PC-3 (cell line): ENCODE measurements at regions not wholly inside any gene's neighbourhood (a gene's known extent, or its start where the extent isn't known, plus 50 kb on each side); places are given as distances from the start of the nearest gene placed in this dataset.

Experiments
- ATAC-seq: fragments of 200-7000 bp; cut with Tn5 transposase; 2 replicates; pipeline ENCODE4 v1.9.1; 2020; ENCODE audit warnings: mild to moderate bottlenecking, moderate library complexity
- BruUV-seq: library from RNA; stranded (reverse); fragments of 400-500 nt; replicated peaks from 2 replicates; lab custom pipeline; 2021; lab: Mats Ljungman, UMichigan
- CTCF ChIA-PET: fragments of 300-600 bp; sonication (Branson Sonifier 250); formaldehyde crosslinking; loops from one replicate; lab custom pipeline; 2022; ENCODE audit warnings: antibody characterized with exemption; lab: Charles Lee
- POLR2A ChIA-PET: fragments of 300-600 bp; sonication (Branson Sonifier 250); formaldehyde crosslinking; loops from one replicate; lab custom pipeline; 2022; ENCODE audit warnings: antibody characterized with exemption; ENCODE audit not compliant: unreplicated experiment; lab: Charles Lee
- DNase-seq: peaks from one replicate; pipeline ENCODE4 v3.0.0-alpha.2; 2015
- H2AFZ ChIP-seq: fragments of 300-600 bp; sonication (generic); 2 replicates; pipeline ENCODE4 v1.6.0; 2016; ENCODE audit warnings: antibody characterized with exemption, low read length
- H3F3A ChIP-seq: fragments of 300-600 bp; sonication (generic); one replicate; pipeline ENCODE4 v1.6.0; 2017; ENCODE audit warnings: antibody characterized with exemption, low read length, control low read depth, mild to moderate bottlenecking; ENCODE audit not compliant: unreplicated experiment
- H3K27ac ChIP-seq: fragments of 300-600 bp; sonication (generic); 2 replicates; pipeline ENCODE4 v1.5.1; 2016; ENCODE audit warnings: mild to moderate bottlenecking, low read length
- H3K27me3 ChIP-seq: fragments of 300-600 bp; sonication (generic); 2 replicates; pipeline ENCODE4 v1.6.1; 2016; ENCODE audit warnings: low read length, mixed read lengths
- H3K36me3 ChIP-seq: fragments of 300-600 bp; sonication (generic); 2 replicates; pipeline ENCODE4 v1.6.1; 2016; ENCODE audit warnings: low read depth, mixed run types, low read length, mixed read lengths
- H3K4me1 ChIP-seq: fragments of 300-600 bp; sonication (generic); 2 replicates; pipeline ENCODE4 v1.5.1; 2016; ENCODE audit warnings: low read length; ENCODE audit not compliant: insufficient read depth
- H3K4me2 ChIP-seq: fragments of 300-600 bp; sonication (generic); 2 replicates; pipeline ENCODE4 v1.6.0; 2016; ENCODE audit warnings: low read length
- H3K4me3 ChIP-seq: fragments of 300-600 bp; sonication (generic); 2 replicates; pipeline ENCODE4 v1.5.1; 2016; ENCODE audit warnings: mild to moderate bottlenecking, low read length, mixed read lengths
- H3K79me2 ChIP-seq: fragments of 300-600 bp; sonication (generic); 2 replicates; pipeline ENCODE4 v1.6.1; 2017; ENCODE audit warnings: low read length, mixed read lengths
- H3K9ac ChIP-seq: fragments of 300-600 bp; sonication (generic); 2 replicates; pipeline ENCODE4 v1.6.0; 2016; ENCODE audit warnings: mild to moderate bottlenecking, low read length
- H3K9me2 ChIP-seq: fragments of 300-600 bp; sonication (generic); replicated peaks from 2 replicates; pipeline ENCODE4 v1.6.1; 2016; ENCODE audit warnings: mixed run types, low read length, mixed read lengths
- H3K9me3 ChIP-seq: fragments of 300-600 bp; sonication (generic); 2 replicates; pipeline ENCODE4 v1.6.1; 2016; ENCODE audit warnings: low read length, mixed read lengths
- H4K20me1 ChIP-seq: fragments of 300-600 bp; sonication (generic); 2 replicates; pipeline ENCODE4 v1.6.1; 2016; ENCODE audit warnings: low read length, mixed read lengths
- CTCF ChIP-seq: fragments of 300-600 bp; sonication (generic); conservative IDR thresholded peaks from 2 replicates; pipeline ENCODE4 v1.5.1; 2017; ENCODE audit warnings: antibody characterized with exemption, low read depth, mild to moderate bottlenecking, low read length
- EZH2 ChIP-seq: fragments of 300-600 bp; sonication (generic); IDR thresholded peaks from one replicate; pipeline ENCODE4 v1.6.1; 2017; ENCODE audit warnings: antibody characterized with exemption, mild to moderate bottlenecking, low read length; ENCODE audit not compliant: unreplicated experiment
- EZH2phosphoT487 ChIP-seq: fragments of 300-600 bp; sonication (generic); IDR thresholded peaks from 2 replicates; pipeline ENCODE4 v1.6.1; 2018; ENCODE audit warnings: mild to moderate bottlenecking, antibody characterized with exemption, low read length, borderline replicate concordance
- intact Hi-C: fragments of 100-400 bp; cut with micrococcal nuclease; formaldehyde crosslinking; loops from 2 replicates; pipeline ENCODE4 v1.9.0; 2023

- Histone ChIP-seq H3K4me1 (no peaks in the 10 kb centered on the region), H3K79me2 (no peaks in the 10 kb centered on the region), H3K27me3 (peaks cover 56% of the 10 kb centered on the region), H2AFZ (no peak overlapping the region), H3K4me2 (no peak overlapping the region), H3K9ac (no peak overlapping the region), H3F3A (no peaks in the 10 kb centered on the region), H3K36me3 (no peaks in the 10 kb centered on the region), H3K9me2 (no peaks in the 10 kb centered on the region), H4K20me1 (no peaks in the 10 kb centered on the region), H3K9me3 (no peaks in the 10 kb centered on the region), H3K4me3 (no peak overlapping the region), H3K27ac (no peak overlapping the region)
- BruUV-seq: no TSS peak
- intact Hi-C loops: no loop called here
- CTCF ChIA-PET: no interaction called here
- POLR2A ChIA-PET: no interaction called here
- no peak for DNase-seq
- TF ChIP-seq EZH2: no peak
- TF ChIP-seq EZH2phosphoT487: no peak
- TF ChIP-seq CTCF: no peak
- no peak for ATAC-seq
These were observed 182.7 kb upstream of the TMPO start for GRCh38 chr12:98332642-98333041.

- H3K27me3 ChIP-seq: peaks cover 52% of the 10 kb centered on the region
- no peaks in the 10 kb centered on the region for H3K36me3 ChIP-seq
- H3F3A ChIP-seq: no peaks in the 10 kb centered on the region
- intact Hi-C loops: no loop called here
- H3K4me3 ChIP-seq: no peak overlapping the region
- no peak for TF ChIP-seq EZH2
- no peak for TF ChIP-seq EZH2phosphoT487
- ChIA-PET CTCF (no interaction called here), POLR2A (no interaction called here)
- no peak overlapping the region for H3K27ac ChIP-seq
- H3K4me2 ChIP-seq: no peak overlapping the region
- no peak for ATAC-seq
- no peaks in the 10 kb centered on the region for H4K20me1 ChIP-seq
- H3K4me1 ChIP-seq: no peaks in the 10 kb centered on the region
- no peaks in the 10 kb centered on the region for H3K9me3 ChIP-seq
- no peaks in the 10 kb centered on the region for H3K9me2 ChIP-seq
- DNase-seq: no peak
- no TSS peak for BruUV-seq
- no peak overlapping the region for H3K9ac ChIP-seq
- H2AFZ ChIP-seq: no peak overlapping the region
- no peaks in the 10 kb centered on the region for H3K79me2 ChIP-seq
These were observed 180.6 kb upstream of the TMPO start for GRCh38 chr12:98334768-98335167.

DNA sequence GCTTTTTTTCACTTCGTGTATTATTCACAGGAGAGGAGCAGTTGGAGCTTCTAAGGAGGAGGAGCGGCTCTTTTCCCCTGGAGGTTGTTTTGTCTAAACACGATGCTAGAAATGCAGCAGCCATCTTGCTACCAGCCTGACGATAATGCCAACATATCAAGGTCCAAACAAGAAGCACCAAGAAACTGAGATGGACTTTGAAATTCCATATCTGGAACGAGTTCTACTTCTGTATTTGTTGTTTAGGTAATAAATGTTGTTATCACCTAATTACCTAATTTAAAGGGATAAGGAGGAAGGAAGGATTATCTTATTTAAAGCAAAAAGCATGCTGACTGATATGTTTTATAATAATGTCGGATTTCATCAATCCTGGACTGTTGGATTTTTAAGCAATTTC is 174.4 kb upstream of the TMPO start:
- CTCF ChIA-PET: no interaction called here
- no TSS peak for BruUV-seq

More for the DNA sequence above, 174.4 kb upstream of the TMPO start:
- H3K9me2 ChIP-seq: no peaks in the 10 kb centered on the region
- no peaks in the 10 kb centered on the region for H3F3A ChIP-seq
- no peak overlapping the region for H2AFZ ChIP-seq
- no peaks in the 10 kb centered on the region for H3K36me3 ChIP-seq
- TF ChIP-seq EZH2phosphoT487 (no peak), EZH2 (no peak), CTCF (no peak)
- no peaks in the 10 kb centered on the region for H3K4me1 ChIP-seq
- POLR2A ChIA-PET: no interaction called here
- DNase-seq: no peak
- H3K27me3 ChIP-seq: peaks cover 76% of the 10 kb centered on the region
- intact Hi-C loops: no loop called here
- no peaks in the 10 kb centered on the region for H4K20me1 ChIP-seq
- H3K79me2 ChIP-seq: no peaks in the 10 kb centered on the region
- no peak overlapping the region for H3K27ac ChIP-seq
- no peaks in the 10 kb centered on the region for H3K9me3 ChIP-seq
- H3K9ac ChIP-seq: no peak overlapping the region
- no peak overlapping the region for H3K4me2 ChIP-seq
- H3K4me3 ChIP-seq: no peak overlapping the region
- ATAC-seq: no peak
